Keratinocyte (primary cell): ENCODE measurements at regions not wholly inside any gene's neighbourhood (a gene's known extent, or its start where the extent isn't known, plus 50 kb on each side); places are given as distances from the start of the nearest gene placed in this dataset.

Source experiments
- DNase-seq: peaks from one replicate; pipeline ENCODE4 v3.0.0-alpha.2; 2011; ENCODE audit warnings: low read depth, missing footprints, low spot score
- FAIRE-seq: peaks from 2 replicates; lab custom pipeline; 2011; peaks lifted over from hg19 to GRCh38; lab: Jason Lieb, UNC
- H2AFZ ChIP-seq: 2 replicates; pipeline ENCODE4 v1.6.0; 2012; ENCODE audit warnings: low read length, control low read depth, inconsistent platforms; ENCODE audit not compliant: control insufficient read depth
- H3K27ac ChIP-seq: 2 replicates; pipeline ENCODE4 v1.5.1; 2011; ENCODE audit warnings: low read length; ENCODE audit not compliant: control insufficient read depth, insufficient read depth
- H3K27me3 ChIP-seq: 3 replicates; pipeline ENCODE4 v1.6.0; 2011; ENCODE audit warnings: low read length; ENCODE audit not compliant: control insufficient read depth, insufficient read depth; ENCODE audit errors: extremely low read depth
- H3K36me3 ChIP-seq, 2 experiments: 2 replicates in 1 of 2; 3 replicates in 1 of 2; pipeline ENCODE4 v1.5.1; 2011; ENCODE audit warnings: low read length in 2 of 2, mild to moderate bottlenecking in 1 of 2; ENCODE audit not compliant: control insufficient read depth in 2 of 2, insufficient read depth in 2 of 2; ENCODE audit errors: extremely low read depth in 1 of 2
- H3K4me1 ChIP-seq: 3 replicates; pipeline ENCODE4 v1.5.1; 2011; ENCODE audit warnings: low read length; ENCODE audit not compliant: control insufficient read depth, insufficient read depth; ENCODE audit errors: extremely low read depth
- H3K4me2 ChIP-seq: 3 replicates; pipeline ENCODE4 v1.6.0; 2011; ENCODE audit warnings: low read depth, low read length; ENCODE audit not compliant: control insufficient read depth, insufficient read depth; ENCODE audit errors: extremely low read depth
- H3K4me3 ChIP-seq, 3 experiments: fragments of 200-600 bp in 1 of 3; sonication (generic) in 1 of 3; 2 replicates in 2 of 3; 3 replicates in 1 of 3; pipeline ENCODE4 v1.5.1; 2011 to 2016; ENCODE audit warnings: low read length in 3 of 3, mild to moderate bottlenecking in 3 of 3, control low read depth in 2 of 3, inconsistent platforms in 1 of 3, low read depth in 1 of 3, mixed read lengths in 1 of 3, mixed run types in 1 of 3, moderate library complexity in 1 of 3; ENCODE audit not compliant: control insufficient read depth in 2 of 3, insufficient read depth in 2 of 3; ENCODE audit errors: extremely low read depth in 1 of 3
- H3K79me2 ChIP-seq: 2 replicates; pipeline ENCODE4 v1.6.0; 2012; ENCODE audit warnings: low read length; ENCODE audit not compliant: control insufficient read depth, insufficient read depth
- H3K9ac ChIP-seq: 3 replicates; pipeline ENCODE4 v1.6.0; 2011; ENCODE audit warnings: low read length; ENCODE audit not compliant: control insufficient read depth, insufficient read depth; ENCODE audit errors: extremely low read depth
- H3K9me1 ChIP-seq: 3 replicates; pipeline ENCODE4 v1.6.0; 2011; ENCODE audit warnings: low read length; ENCODE audit not compliant: control insufficient read depth, insufficient read depth; ENCODE audit errors: extremely low read depth
- H3K9me3 ChIP-seq: 2 replicates; pipeline ENCODE4 v1.5.1; 2012; ENCODE audit warnings: low read depth, low read length; ENCODE audit not compliant: control insufficient read depth
- H4K20me1 ChIP-seq: 3 replicates; pipeline ENCODE4 v1.6.0; 2011; ENCODE audit warnings: low read length; ENCODE audit not compliant: control insufficient read depth, insufficient read depth; ENCODE audit errors: extremely low read depth
- CTCF ChIP-seq, 3 experiments: IDR thresholded peaks in 1 of 3; conservative IDR thresholded peaks in 1 of 3; optimal IDR thresholded peaks in 1 of 3; 2 replicates in 2 of 3; 3 replicates in 1 of 3; pipeline versions ENCODE3 to v1.5.1; 2011; ENCODE audit warnings: low read length in 3 of 3, mild to moderate bottlenecking in 3 of 3, moderate library complexity in 2 of 3, control low read depth in 1 of 3, inconsistent platforms in 1 of 3; ENCODE audit not compliant: insufficient read depth in 2 of 3; ENCODE audit errors: extremely low read depth in 1 of 3
- EZH2 ChIP-seq: IDR thresholded peaks from one replicate; pipeline ENCODE4 v1.6.1; 2012; ENCODE audit warnings: inconsistent platforms, mild to moderate bottlenecking, low read length, moderate library complexity
- dilution Hi-C: fragments of 300-500 bp; cut with MboI; formaldehyde crosslinking; loops from one replicate; pipeline ENCODE4 v1.7.0; 2020; ENCODE audit warnings: low sequenced_read_pairs; ENCODE audit not compliant: extremely low pct_ligation_motif_present

- no peak overlapping the region for H3K27ac ChIP-seq
- peaks cover 18% of the 10 kb centered on the region for H3K4me1 ChIP-seq
- no peak for FAIRE-seq
Observed at GRCh38 chr2:203646961-203647360, 59.5 kb upstream of the CD28 start.

GRCh38 chr2:203647579-203647978 is 58.9 kb upstream of the CD28 start:
- no peak for DNase-seq
- Histone ChIP-seq H3K9me3 (no peaks in the 10 kb centered on the region), H3K36me3 (no peaks in the 10 kb centered on the region), H3K79me2 (no peaks in the 10 kb centered on the region), H3K9ac (no peak overlapping the region), H3K9me1 (no peaks in the 10 kb centered on the region), H2AFZ (no peak overlapping the region), H3K27me3 (no peaks in the 10 kb centered on the region), H3K4me1 (peaks cover 18% of the 10 kb centered on the region), H4K20me1 (no peaks in the 10 kb centered on the region), H3K27ac (no peak overlapping the region), H3K4me3 (no peak overlapping the region), H3K4me2 (no peak overlapping the region)
- FAIRE-seq: no peak
- dilution Hi-C loops: no loop called here
- no peak for TF ChIP-seq CTCF (optimal IDR thresholded peaks at IDR 0.05 in 1 of 3, IDR thresholded peaks at IDR 0.05 in 1 of 3, conservative IDR thresholded peaks at IDR 0.05 in 1 of 3; ENCODE audit: extremely low read depth in 1 of 3, insufficient read depth in 2 of 3, low read length in 3 of 3)
- TF ChIP-seq EZH2: no peak

More at GRCh38 chr2:203646961-203647360, 59.5 kb upstream of the CD28 start:
- dilution Hi-C loops: no loop called here
- Histone ChIP-seq H3K79me2 (no peaks in the 10 kb centered on the region), H3K9me1 (no peaks in the 10 kb centered on the region), H3K4me2 (no peak overlapping the region), H3K36me3 (no peaks in the 10 kb centered on the region), H3K9me3 (no peaks in the 10 kb centered on the region), H3K27me3 (no peaks in the 10 kb centered on the region), H3K9ac (no peak overlapping the region), H4K20me1 (no peaks in the 10 kb centered on the region), H2AFZ (no peak overlapping the region), H3K4me3 (no peak overlapping the region)
- no peak for DNase-seq
- no peak for TF ChIP-seq CTCF (optimal IDR thresholded peaks at IDR 0.05 in 1 of 3, IDR thresholded peaks at IDR 0.05 in 1 of 3, conservative IDR thresholded peaks at IDR 0.05 in 1 of 3; ENCODE audit: extremely low read depth in 1 of 3, insufficient read depth in 2 of 3, low read length in 3 of 3)
- no peak for TF ChIP-seq EZH2
